ENCODE measurements at regions not wholly inside any gene's neighbourhood (a gene's known extent, or its start where the extent isn't known, plus 50 kb on each side); places are given as distances from the start of the nearest gene placed in this dataset.
"Not testable (repeated sequence)": the region's sequence is repeated elsewhere in the genome, so short reads cannot be mapped to it uniquely, and the experiment has no call there.

DNA sequence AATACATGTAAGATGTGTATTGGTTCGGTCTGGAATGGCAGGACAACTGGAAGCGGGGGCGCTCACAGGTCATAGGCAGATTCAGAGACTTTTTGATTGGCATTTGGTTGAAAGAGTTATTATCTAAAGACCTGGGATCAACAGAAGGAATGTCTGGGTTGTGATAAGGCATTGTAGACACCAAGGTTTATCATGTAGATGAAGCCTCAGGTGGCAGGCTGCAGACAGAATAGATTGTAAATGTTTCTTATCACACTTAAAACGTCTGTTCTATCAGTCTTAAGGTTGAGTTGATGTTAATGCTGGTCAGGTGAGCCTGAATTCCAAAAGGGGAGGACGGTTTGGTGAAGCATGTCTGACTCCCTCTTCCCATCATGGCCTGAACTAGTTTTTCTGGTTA, 295.9 kb upstream of the PROK2 start:
- no peak for DNase-seq (ENCODE audit: low spot score)

DNA sequence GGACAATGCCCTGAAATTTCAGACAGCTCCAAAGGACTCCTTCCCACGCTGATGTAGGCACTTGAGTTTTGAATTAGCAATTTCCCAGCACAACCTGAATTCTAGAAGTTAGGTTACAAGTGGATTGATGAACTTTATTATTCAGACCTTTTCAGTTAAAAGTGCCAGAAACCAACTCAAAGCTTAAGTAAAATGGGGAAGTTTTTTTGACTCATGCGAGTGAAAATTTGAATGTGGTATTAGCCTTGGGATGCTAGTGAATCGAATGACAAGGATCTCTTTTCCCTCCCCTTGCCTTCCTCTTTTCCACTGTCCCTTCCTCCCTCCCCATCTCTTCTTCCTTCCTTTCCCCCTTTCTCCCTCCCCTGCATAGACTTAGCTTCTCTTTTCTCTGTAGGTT, 295.1 kb upstream of the PROK2 start:
- DNase-seq (ENCODE audit: low spot score) = no peak

DNA sequence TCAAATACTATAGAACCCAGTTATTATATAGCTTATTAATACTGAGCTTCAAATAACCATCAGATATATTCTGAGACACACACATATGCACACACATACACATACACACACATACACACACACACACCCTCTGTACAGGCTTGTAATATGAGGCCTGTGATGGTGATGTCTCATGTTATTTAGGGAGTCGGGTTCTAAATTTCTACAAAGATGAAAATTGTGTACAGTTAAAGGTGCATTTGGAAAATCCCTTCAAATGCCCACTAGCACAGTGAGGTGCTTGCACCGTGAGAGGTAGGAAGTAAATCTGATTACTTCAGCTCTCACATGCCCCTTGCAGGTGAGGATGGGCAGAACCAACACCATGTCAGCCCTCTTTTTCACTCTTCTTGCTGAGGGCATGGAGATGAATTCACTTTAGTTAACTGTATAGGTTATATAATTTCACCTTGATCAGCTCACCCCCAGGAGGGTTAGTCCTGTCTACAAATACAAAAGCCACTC, 294.5 kb upstream of the PROK2 start:
- DNase-seq (ENCODE audit: low spot score) = no peak

DNA sequence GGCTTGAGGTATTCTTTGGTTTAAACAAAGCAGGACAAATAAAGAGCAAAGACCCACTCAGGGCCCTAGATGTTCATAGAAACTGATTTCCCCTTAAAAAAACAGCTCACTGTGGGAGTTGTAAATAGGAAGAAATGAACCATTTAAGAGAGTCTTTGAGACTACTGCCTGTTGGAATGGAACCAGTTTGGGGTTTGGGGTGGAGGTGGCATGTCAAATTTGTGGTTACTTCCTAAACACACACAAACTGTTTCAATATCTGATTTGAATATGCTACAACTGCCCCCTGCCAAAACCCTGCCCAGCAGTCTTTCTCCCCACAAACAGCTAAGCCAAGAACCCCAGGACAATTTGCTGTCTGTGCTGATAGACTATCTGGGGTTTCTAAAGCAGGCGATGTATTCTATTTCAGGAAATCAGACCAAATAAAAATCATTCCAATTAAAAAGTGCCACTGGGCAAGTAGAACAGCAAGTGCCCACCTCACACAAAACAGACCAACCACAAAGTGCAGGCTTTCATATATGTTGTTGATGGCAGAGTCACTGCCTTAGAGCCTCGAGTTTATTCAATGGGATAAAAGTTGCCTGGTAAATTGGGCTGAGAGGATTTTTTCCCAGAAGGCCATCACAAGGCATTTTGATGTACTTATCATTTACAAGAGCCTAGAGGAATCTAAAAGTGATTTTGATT, 293.9 kb upstream of the PROK2 start:
- no peak for DNase-seq (ENCODE audit: low spot score)

DNA sequence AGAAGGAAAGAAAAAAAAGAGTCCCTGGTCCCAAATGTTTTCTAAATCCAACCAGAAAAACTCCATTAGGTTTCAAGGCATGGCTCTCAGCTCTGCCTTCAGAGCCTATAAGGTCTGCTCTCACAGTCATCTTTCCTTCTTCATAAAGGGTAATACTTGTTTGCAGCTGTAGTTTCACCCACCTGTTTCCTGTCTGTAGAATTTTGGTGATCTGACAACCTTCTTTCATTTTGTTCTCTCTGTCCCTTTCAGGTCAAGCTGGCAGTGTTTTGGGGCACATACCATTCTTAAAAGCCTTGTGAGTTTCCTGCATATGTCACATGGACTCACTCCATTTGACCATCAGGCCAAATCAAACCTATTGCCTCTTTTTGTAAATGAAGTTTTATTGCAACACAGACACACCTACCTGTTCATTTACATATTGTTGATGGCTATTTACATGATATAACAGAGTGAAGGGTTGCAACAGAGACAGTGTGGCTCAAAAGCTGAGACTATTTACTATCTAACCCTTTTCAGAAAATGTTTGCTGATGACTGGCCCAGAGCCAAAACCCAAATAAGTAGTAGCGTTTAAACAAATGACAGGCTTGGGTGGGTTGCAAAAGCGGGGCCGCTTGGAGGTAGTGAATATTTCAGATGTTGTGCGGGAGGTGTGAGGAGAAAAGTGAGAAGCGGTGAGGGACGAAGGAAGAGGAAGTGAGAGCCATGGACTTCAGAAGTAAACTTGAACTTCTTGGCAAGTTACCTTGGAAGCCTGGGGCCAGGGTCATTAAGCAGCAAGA, 292.7 kb upstream of the PROK2 start:
- no peak for DNase-seq (ENCODE audit: low spot score)

DNA sequence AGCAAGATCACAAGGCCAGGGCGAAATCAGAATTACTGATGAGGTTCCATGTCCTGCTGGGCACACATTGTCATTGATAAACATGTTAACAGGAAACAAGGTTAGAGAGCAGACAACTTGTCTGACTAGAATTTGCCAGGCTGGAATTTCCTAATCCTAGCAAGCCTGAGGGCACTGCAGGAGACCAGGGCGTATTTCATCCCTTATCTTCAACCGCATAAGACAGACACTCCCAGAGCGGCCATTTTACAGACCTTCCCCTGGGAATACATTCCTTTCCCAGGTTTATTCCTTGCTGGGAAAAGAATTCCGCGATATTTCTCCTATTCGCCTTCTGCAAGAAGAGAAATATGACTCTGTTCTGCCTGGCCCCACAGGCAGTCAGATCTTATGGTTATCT, 290.9 kb upstream of the PROK2 start:
- not testable (repeated sequence) for DNase-seq (ENCODE audit: low spot score)

DNA sequence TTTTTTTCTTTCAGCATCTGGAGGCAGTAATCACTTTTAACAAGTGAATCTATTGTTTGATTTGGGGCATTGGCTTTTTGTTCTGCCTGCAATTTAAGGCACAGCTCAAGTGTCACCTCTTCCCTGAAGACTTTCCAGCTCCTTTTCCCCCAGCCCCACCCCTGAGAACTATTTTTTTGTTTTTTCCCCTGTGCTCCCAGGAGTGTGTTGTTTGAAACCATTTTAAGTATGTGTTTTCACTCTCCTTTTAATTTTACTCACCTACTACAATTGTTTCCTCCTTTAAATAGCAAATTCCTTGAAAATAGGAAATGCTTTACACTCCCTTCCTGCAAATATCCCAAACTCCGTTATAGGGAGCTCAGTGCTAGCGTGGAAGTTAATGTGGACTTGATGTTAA, 286.7 kb upstream of the PROK2 start:
- no peak for DNase-seq (ENCODE audit: low spot score)

DNA sequence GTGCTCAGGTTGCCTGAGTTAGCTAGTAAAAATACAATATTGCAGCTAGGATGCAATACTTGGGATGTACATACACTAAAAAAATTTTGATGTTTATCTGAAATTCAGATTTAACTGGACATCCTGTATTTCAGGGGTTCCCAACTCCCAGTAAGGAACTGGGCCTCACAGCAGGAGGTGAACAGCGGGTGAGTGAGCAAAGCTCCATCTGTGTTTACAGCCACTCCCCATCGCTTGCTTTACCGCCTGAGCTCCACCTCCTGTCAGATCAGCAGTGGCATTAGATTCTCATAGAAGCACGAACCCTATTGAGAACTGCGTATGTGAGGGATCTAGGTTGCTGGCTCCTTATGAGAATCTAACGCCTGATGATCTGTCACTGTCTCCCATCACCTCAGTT, 285.1 kb upstream of the PROK2 start:
- DNase-seq (ENCODE audit: low spot score) = no peak

DNA sequence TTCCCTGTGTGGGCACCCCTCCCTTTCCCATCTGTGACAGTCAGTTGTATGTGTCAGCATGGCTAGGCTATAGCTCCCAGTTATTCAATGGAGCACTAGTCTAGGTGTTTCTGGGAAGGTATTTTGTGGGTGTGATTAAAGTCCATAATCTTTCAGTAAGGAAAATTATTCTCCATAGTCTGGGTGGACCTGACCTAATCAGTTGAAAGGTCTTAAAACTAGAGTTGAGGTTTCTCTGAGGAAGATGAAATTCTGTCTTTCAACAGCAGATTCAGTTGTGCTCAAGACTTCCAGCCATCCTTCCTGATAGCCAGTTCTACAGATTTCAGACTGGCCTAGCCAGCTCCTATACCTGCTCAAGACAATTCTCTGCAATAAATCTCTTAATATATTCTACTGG, 284.6 kb upstream of the PROK2 start:
- no peak for DNase-seq (ENCODE audit: low spot score)

DNA sequence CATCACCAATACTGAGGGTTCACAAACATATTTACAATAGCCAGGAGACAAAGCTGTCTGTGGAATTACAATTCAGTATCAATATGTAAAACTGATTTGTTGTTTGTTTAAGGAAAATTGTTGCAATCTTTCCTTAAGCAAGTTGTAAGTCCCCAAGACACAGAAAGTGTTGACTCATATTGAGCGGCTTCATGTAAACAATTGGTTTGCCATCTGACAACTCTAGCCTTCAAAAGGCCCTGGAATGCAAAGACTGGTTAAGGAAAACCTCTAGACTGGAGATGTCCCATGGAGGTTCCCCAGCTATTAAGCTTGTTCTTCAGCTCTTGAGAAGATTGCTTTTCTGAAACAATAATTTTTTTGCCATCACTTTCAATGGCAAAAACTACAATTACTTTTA, 283.7 kb upstream of the PROK2 start:
- DNase-seq (ENCODE audit: low spot score) = no peak

DNA sequence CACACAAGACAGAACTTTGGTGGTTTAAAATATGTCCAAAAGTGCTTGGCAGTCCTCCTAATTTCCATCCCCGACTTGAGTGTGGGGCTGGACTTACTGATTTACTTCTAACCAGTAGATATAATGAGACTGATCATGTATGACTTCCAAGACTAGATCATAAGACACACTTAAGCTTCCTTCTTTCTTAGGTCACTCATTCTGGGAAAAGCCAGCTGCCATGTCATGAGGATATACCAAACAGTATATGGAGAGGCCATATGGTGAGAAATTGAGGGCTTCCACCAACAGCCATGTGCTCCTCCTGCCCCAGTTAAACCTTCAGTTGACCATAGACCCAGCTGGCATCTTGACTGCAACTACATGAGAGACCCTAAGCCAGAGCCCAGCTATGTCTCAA, 282.8 kb upstream of the PROK2 start:
- no peak for DNase-seq (ENCODE audit: low spot score)

DNA sequence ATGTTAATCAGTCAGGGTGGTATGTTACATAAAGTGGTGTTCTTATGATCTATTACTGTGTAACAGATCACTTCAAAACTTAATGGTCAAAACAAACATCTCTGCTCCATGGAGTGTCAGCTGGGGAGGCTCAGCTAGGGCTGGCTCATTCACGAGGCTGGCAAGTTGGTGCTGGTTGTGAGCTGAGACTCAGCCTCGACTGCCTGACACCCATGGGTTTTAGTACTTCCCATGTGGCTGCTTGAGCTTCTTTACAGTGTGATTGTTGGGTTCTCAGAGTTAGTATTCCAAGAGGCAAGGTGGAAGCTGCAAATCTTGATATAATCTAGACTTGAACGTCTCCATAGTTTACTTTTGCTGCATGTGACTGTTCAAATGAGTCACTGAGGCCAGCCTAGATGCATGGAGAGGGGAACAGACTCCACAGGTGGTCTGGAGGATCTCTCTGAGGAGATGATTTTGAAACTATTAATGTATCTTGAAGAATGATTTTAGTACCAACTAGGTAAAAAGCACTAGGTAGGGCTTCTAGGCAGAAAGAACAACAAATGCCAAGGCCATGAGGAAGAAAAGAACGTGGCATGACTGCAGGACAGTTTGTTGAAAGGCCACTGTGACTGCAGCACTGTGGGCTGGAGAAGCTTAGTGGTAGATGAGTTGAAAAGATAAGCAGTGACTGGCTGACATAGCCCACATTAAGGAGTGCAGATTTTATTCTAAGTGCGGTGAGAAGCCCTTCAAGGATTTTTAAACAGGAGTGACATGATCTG, 281.1 kb upstream of the PROK2 start:
- no peak for DNase-seq (ENCODE audit: low spot score)

DNA sequence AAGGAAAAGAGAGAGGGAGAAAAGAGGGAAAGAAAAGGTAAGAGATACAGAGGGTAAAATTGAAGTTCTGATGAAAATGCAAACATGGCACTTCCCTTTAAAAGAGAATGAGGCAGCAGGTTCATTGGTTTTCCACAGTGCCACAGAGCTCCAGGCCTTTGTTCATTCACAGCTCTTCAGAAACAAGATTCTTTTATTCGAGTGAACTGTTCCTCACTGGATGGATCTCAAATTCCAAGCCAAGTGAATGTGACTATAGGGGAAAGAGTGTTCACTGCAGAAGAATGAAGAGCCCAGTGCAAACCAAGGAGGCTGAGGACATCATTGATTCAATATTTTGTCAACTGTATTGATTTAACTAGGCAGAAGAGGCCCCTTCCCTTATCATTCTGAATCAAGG, 280.3 kb upstream of the PROK2 start:
- DNase-seq (ENCODE audit: low spot score) = no peak

DNA sequence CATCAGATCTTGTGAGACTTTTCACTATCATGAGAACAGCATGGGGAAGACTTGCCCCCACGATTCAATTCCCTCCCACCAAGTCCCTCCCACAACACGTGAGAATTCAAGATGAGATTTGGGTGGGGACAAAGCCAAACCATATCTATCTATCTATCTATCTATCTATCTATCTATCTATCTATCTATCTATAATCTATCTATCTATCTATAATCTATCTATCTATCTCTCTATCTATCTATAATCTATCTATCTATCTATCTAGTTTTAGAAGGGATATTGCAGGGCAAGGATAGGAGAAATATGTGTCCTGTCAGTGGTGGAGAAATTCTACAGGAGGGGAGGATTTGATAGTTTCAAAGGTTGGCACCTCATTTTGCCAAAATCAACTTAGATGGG, 279.8 kb upstream of the PROK2 start:
- DNase-seq (ENCODE audit: low spot score) = not testable (repeated sequence)

DNA sequence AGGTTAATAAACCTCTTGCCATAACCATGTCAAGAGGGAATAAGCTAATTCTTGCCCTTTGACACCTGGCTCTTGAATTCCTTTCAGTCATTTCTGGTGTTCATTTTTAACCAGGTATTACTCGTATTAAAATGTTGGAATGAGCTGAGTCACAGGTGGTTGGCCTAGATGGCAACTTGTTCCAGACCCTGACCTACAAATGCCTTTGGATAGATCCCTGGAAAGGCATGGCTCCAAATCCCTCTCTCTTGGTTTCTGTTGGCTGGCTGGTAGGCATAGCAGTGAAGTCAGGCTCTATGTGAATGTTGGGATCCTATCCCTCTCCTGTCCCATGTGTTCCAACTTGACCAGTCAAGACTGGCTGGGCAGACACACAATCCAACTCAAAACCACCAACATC, 277.1 kb upstream of the PROK2 start:
- DNase-seq (ENCODE audit: low spot score) = no peak

DNA sequence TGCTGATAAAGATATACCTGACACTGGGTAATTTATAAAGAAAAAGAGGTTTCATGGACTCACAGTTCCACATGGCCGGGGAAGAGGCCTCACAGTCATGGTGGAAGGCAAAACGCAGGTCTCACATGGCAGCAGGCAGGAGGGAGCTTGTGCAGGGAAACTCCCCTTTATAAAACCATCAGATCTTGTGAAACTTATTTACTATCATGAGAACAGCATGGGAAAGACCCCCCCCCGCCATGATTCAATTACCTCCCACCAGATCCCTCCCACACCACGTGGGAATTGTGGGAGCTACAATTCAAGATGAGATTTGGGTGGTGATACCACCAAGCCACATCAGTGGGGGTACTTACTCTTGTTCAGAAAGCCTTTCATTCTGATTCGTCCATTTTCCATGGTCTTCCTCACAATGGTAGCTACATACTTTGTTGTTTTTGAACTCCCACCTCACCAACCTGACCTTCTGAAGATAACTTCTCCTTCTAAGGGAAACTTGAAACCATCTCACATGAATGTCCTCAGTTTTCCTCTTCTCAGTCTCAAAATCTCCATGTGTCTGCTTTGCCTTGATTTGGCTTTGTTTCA, 275.6 kb upstream of the PROK2 start:
- DNase-seq (ENCODE audit: low spot score) = no peak

DNA sequence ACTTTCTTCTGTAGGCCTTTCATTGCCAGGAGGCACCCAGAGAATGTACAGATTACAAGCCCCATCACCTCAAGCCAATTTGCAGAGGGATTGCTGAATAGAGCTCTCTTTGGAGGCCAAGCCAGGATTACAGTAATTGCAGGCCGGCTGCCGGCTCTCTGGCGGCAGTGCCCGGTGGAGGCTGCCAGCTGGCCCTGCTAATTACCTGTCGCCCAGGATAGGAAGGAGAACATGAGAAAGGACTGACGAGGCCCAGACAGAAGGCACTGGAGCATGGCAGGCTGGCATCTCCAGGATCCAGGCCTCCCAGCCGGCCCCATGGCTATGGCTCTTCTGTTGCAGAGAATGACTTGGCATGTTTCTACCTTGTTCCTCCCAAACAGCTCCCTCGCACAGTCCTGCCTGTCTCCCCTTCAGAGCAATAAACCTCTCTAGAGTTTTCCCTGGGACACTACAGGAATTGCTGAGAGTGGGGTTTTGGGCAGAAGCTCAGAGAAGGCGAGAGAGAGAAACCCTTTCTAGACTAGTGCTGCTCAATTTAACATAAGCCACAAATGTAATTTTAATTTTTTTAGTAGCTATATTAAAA, 273.6 kb upstream of the PROK2 start:
- DNase-seq (ENCODE audit: low spot score) = no peak

DNA sequence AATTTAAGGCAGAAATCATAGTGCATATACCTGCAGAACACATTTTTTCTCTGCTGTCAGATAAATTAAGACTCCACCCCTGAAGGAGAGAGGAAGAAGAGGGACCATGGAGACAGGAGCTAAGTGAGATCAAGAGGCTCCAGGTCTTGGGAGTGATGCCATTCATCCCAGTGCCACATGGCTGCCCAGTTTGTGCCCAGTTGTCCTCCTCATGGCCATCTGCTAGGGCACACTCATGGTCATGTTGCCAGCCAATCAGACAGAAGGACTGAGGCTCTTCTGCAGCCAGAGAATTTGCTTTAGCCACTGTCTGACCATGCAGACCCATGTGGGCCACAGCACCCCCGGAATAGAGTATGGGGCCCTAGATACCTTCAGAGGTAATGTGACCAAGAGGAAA, 270.5 kb upstream of the PROK2 start:
- DNase-seq (ENCODE audit: low spot score) = no peak

DNA sequence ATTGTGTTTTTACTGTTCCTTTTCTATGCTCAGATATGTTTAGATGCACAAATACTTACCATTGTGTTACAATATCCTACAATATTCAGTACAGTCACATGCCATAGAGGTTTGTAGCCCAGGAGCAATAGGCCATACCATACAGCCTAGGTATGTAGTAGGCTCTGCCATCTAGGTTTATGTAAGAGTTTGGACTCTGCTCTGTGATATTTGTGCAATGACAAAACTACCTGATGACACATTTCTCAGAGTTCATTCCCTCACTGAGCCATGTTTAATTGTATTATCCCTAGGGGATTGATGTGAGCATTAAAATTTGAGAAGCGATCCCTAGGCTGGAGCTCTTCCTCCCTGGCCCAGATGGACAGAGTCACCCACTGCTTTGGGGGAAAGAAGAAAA, 270.0 kb upstream of the PROK2 start:
- DNase-seq (ENCODE audit: low spot score) = no peak

DNA sequence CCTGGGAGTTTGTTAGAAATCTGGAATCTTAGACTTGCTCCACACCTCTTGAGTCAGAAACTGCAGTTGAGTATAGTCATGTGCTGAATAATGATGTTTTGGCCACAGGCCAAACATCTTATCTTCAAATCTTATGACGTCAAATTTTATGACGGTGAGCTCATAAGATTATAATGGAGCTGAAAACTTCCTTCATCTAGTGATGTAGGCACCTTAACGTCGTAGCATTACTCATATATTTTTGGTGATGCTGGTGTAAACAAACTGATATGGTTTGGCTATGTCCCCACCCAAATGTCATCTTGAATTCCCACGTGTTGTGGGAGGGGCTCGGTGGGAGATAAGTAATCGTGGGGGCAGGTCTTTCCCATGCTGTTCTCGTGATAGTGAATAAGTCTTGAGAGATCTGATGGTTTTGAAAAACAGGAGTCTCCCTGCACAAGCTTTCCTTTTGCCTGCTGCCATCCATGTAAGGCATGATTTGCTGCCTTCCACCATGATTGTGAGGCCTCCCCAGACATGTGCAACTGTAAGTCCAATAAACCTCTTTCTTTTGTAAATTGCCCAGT, 268.0 kb upstream of the PROK2 start:
- no peak for DNase-seq (ENCODE audit: low spot score)

DNA sequence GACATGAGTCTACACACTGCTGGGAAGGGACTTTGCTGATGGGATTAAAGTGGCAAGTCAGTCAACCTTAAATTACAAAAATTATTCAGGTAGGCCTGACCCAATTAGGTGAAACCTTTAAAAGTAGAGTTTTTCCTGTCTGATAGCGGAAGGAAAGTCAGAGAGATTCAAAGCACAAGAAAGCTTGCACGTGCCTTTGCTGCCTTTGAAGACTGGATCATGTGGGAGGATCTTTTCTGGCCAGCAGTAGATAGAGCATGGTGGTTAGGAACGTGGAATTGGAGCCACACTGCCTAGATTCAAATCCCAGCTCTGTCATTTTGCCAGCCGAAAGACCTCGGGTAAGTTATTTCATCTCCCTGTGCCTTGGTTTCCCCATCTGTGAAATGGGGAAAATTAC, 265.8 kb upstream of the PROK2 start:
- no peak for DNase-seq (ENCODE audit: low spot score)

Measured in HuH-7.5 (cell line).